ENCODE measurements at regions not wholly inside any gene's neighbourhood (a gene's known extent, or its start where the extent isn't known, plus 50 kb on each side); places are given as distances from the start of the nearest gene placed in this dataset.

DNA sequence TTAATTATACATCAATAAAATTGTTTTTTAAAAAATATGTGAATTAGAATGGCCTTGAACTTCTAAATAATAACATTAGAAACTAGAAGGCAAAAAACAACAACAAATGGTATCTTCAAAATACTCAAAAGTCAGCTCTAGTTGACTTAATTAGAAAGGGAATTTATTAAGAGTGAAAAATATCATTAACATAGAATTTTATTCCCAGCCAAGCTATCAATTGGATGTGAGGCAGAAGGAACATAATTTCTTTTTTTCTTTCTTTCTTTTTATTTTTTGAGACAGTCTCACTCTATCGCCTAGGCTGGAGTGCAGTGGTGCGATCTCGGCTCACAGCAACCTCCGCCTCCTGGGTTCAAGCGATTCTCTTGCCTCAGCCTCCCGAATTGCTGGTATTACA lies 51.2 kb upstream of the CAPZB start:
- TF ChIP-seq, protein P1, sequence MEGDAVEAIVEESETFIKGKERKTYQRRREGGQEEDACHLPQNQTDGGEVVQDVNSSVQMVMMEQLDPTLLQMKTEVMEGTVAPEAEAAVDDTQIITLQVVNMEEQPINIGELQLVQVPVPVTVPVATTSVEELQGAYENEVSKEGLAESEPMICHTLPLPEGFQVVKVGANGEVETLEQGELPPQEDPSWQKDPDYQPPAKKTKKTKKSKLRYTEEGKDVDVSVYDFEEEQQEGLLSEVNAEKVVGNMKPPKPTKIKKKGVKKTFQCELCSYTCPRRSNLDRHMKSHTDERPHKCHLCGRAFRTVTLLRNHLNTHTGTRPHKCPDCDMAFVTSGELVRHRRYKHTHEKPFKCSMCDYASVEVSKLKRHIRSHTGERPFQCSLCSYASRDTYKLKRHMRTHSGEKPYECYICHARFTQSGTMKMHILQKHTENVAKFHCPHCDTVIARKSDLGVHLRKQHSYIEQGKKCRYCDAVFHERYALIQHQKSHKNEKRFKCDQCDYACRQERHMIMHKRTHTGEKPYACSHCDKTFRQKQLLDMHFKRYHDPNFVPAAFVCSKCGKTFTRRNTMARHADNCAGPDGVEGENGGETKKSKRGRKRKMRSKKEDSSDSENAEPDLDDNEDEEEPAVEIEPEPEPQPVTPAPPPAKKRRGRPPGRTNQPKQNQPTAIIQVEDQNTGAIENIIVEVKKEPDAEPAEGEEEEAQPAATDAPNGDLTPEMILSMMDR (IDR thresholded peaks at IDR 0.05; ENCODE audit: insufficient read depth, low read depth, low read length) = no peak
- no peak for TF ChIP-seq EZH2 (IDR thresholded peaks at IDR 0.05; ENCODE audit: insufficient read depth, low read length)
